Liver (tissue), 3 donors: ENCODE measurements at regions not wholly inside any gene's neighbourhood (a gene's known extent, or its start where the extent isn't known, plus 50 kb on each side); places are given as distances from the start of the nearest gene placed in this dataset.

Experiments used
- FOXA2 ChIP-seq: IDR thresholded peaks from 2 replicates; pipeline ENCODE4 v1.6.1; 2016; ENCODE audit warnings: antibody characterized with exemption
- MAX ChIP-seq: IDR thresholded peaks from 2 replicates; pipeline ENCODE4 v1.6.1; 2016; ENCODE audit warnings: antibody characterized with exemption
- REST ChIP-seq: IDR thresholded peaks from 2 replicates; pipeline ENCODE4 v1.6.1; 2016; ENCODE audit warnings: antibody characterized with exemption, mild to moderate bottlenecking
- TF ChIP-seq, protein P1 (sequence below): fragments of 150-350 bp; IDR thresholded peaks from 2 replicates; pipeline ENCODE4 v1.5.1; 2017; ENCODE audit warnings: improper control_type of control experiment, low read depth, low read length; ENCODE audit not compliant: missing input control
- TF ChIP-seq, protein P2 (sequence below): IDR thresholded peaks from 2 replicates; pipeline ENCODE4 v1.6.1; 2016; ENCODE audit warnings: antibody characterized with exemption
- donor health status: healthy.
- donor health status: healthy.

DNA sequence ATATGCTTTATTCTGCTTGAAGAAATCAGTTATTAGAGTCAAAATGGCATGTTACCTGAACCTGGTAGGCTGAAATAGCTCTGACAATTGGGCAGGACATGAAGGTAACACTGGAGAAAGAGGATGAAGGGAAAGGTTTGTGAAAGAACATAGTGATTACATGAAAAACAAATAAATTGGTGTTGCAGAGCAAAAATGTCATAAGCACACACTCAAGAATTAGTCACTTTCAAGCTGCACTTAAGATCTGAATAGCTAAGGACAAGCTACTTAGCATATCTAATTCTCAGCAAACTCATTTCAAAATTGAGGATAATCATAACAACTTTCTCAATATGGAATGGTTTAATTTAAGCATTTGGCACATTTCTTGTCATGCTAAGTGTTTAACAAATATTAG, 1398.0 kb upstream of the FLRT2 start:
- no peak for TF ChIP-seq FOXA2
- TF ChIP-seq REST = no peak
- TF ChIP-seq, protein P1, sequence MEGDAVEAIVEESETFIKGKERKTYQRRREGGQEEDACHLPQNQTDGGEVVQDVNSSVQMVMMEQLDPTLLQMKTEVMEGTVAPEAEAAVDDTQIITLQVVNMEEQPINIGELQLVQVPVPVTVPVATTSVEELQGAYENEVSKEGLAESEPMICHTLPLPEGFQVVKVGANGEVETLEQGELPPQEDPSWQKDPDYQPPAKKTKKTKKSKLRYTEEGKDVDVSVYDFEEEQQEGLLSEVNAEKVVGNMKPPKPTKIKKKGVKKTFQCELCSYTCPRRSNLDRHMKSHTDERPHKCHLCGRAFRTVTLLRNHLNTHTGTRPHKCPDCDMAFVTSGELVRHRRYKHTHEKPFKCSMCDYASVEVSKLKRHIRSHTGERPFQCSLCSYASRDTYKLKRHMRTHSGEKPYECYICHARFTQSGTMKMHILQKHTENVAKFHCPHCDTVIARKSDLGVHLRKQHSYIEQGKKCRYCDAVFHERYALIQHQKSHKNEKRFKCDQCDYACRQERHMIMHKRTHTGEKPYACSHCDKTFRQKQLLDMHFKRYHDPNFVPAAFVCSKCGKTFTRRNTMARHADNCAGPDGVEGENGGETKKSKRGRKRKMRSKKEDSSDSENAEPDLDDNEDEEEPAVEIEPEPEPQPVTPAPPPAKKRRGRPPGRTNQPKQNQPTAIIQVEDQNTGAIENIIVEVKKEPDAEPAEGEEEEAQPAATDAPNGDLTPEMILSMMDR = no peak
- TF ChIP-seq, protein P2, sequence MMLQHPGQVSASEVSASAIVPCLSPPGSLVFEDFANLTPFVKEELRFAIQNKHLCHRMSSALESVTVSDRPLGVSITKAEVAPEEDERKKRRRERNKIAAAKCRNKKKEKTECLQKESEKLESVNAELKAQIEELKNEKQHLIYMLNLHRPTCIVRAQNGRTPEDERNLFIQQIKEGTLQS = no peak
- no peak for TF ChIP-seq MAX
